ENCODE measurements at regions not wholly inside any gene's neighbourhood (a gene's known extent, or its start where the extent isn't known, plus 50 kb on each side); places are given as distances from the start of the nearest gene placed in this dataset.

DNA sequence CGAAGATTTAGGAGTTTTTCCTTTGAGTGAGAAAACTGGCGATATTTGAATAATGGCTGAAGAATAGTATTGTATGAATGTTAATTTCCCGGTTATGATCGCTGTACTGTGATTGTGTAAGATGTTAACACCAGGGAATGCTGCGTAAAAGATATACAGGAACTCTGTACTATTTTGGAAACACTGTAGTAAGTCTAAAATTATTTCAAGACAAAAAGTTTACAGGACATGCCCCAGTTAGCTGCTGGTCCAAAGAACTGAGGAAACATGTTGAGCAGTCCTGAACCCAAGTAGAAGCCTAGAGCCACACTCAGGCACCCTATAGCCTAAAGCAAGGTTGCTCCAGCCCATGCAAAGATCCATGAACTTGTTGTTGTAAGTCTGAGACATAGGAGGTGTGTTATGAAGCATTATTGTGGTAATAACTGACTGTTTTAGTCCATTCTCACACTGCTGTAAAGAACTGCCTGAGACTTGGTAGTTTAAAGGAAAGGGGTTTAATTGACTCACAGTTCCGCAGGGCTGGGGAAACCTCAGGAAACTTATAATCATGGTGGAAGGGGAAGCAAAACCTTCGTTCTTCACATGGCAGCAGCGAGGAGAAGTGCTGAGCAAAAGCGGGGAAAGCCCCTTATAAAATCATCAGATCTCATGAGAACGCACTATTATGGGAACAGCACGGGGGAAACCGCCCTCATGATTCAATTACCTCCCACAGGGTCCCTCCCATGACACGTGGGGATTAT, 99.8 kb upstream of the RESF1 start:
- TF ChIP-seq, protein P1, sequence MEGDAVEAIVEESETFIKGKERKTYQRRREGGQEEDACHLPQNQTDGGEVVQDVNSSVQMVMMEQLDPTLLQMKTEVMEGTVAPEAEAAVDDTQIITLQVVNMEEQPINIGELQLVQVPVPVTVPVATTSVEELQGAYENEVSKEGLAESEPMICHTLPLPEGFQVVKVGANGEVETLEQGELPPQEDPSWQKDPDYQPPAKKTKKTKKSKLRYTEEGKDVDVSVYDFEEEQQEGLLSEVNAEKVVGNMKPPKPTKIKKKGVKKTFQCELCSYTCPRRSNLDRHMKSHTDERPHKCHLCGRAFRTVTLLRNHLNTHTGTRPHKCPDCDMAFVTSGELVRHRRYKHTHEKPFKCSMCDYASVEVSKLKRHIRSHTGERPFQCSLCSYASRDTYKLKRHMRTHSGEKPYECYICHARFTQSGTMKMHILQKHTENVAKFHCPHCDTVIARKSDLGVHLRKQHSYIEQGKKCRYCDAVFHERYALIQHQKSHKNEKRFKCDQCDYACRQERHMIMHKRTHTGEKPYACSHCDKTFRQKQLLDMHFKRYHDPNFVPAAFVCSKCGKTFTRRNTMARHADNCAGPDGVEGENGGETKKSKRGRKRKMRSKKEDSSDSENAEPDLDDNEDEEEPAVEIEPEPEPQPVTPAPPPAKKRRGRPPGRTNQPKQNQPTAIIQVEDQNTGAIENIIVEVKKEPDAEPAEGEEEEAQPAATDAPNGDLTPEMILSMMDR (IDR thresholded peaks at IDR 0.05): no peak
- TF ChIP-seq POLR2A (IDR thresholded peaks at IDR 0.05) (no peak), EP300 (IDR thresholded peaks at IDR 0.05) (no peak)

Data from tibial nerve (tissue), 4 donors.